T-helper 1 cell treated with Interleukin-12 subunit alpha and Interleukin-12 subunit beta and Interleukin-4 antibody, amounts not matched to agents 30 μg/mL and 1 μg/mL, for 36 hours (primary cell): ENCODE measurements at regions not wholly inside any gene's neighbourhood (a gene's known extent, or its start where the extent isn't known, plus 50 kb on each side); places are given as distances from the start of the nearest gene placed in this dataset.

Experiments
- H3K27ac Mint-ChIP-seq: one replicate; pipeline ENCODE4 v1.8.0; 2021; ENCODE audit warnings: mild to moderate bottlenecking, mixed read lengths
- H3K27me3 Mint-ChIP-seq: one replicate; pipeline ENCODE4 v1.8.0; 2021; ENCODE audit warnings: low read depth, mixed read lengths
- H3K36me3 Mint-ChIP-seq: one replicate; pipeline ENCODE4 v1.8.0; 2021; ENCODE audit warnings: low read depth, mixed read lengths
- H3K4me1 Mint-ChIP-seq: one replicate; pipeline ENCODE4 v1.8.0; 2021; ENCODE audit warnings: low read depth, mixed read lengths
- H3K4me3 Mint-ChIP-seq: one replicate; pipeline ENCODE4 v1.8.0; 2021; ENCODE audit warnings: mild to moderate bottlenecking, moderate library complexity, mixed read lengths
- H3K9me3 Mint-ChIP-seq: one replicate; pipeline ENCODE4 v1.8.0; 2021; ENCODE audit warnings: mixed read lengths

GRCh38 chr17:34114174-34114573 is 140.9 kb upstream of the CCL2 start:
- H3K9me3 Mint-ChIP-seq = no peaks in the 10 kb centered on the region
- H3K4me1 Mint-ChIP-seq = no peaks in the 10 kb centered on the region
- H3K36me3 Mint-ChIP-seq = no peaks in the 10 kb centered on the region
- no peak overlapping the region for H3K4me3 Mint-ChIP-seq
- peaks cover 8% of the 10 kb centered on the region for H3K27me3 Mint-ChIP-seq
- no peak overlapping the region for H3K27ac Mint-ChIP-seq

- no peaks in the 10 kb centered on the region for H3K4me1 Mint-ChIP-seq
- no peaks in the 10 kb centered on the region for H3K36me3 Mint-ChIP-seq
- no peaks in the 10 kb centered on the region for H3K9me3 Mint-ChIP-seq
- H3K27me3 Mint-ChIP-seq = peaks cover 8% of the 10 kb centered on the region
- no peak overlapping the region for H3K4me3 Mint-ChIP-seq
- H3K27ac Mint-ChIP-seq = no peak overlapping the region
These were observed 138.8 kb upstream of the CCL2 start for GRCh38 chr17:34116306-34116705.

- H3K27ac Mint-ChIP-seq = no peak overlapping the region
- no peaks in the 10 kb centered on the region for H3K9me3 Mint-ChIP-seq
- no peaks in the 10 kb centered on the region for H3K36me3 Mint-ChIP-seq
- no peaks in the 10 kb centered on the region for H3K4me1 Mint-ChIP-seq
- peaks cover 8% of the 10 kb centered on the region for H3K27me3 Mint-ChIP-seq
- H3K4me3 Mint-ChIP-seq = no peak overlapping the region
These were observed 137.8 kb upstream of the CCL2 start for GRCh38 chr17:34117332-34117731.

GRCh38 chr17:34117811-34118210 is 137.3 kb upstream of the CCL2 start:
- H3K4me3 Mint-ChIP-seq = no peak overlapping the region
- no peaks in the 10 kb centered on the region for H3K9me3 Mint-ChIP-seq
- no peak overlapping the region for H3K27ac Mint-ChIP-seq
- H3K36me3 Mint-ChIP-seq = no peaks in the 10 kb centered on the region
- peaks cover 7% of the 10 kb centered on the region for H3K27me3 Mint-ChIP-seq
- no peaks in the 10 kb centered on the region for H3K4me1 Mint-ChIP-seq

- Mint-ChIP-seq H3K9me3 (no peaks in the 10 kb centered on the region), H3K27me3 (no peaks in the 10 kb centered on the region), H3K36me3 (no peaks in the 10 kb centered on the region), H3K27ac (no peak overlapping the region), H3K4me1 (no peaks in the 10 kb centered on the region), H3K4me3 (no peak overlapping the region)
These were observed 136.5 kb upstream of the CCL2 start for GRCh38 chr17:34118564-34118963.

- Mint-ChIP-seq H3K9me3 (no peaks in the 10 kb centered on the region), H3K4me1 (no peaks in the 10 kb centered on the region), H3K4me3 (no peak overlapping the region), H3K36me3 (no peaks in the 10 kb centered on the region), H3K27me3 (no peaks in the 10 kb centered on the region), H3K27ac (no peak overlapping the region)
These were observed 133.8 kb upstream of the CCL2 start for GRCh38 chr17:34121311-34121710.

- Mint-ChIP-seq H3K4me3 (no peak overlapping the region), H3K9me3 (no peaks in the 10 kb centered on the region), H3K36me3 (no peaks in the 10 kb centered on the region), H3K27ac (no peak overlapping the region), H3K27me3 (no peaks in the 10 kb centered on the region), H3K4me1 (no peaks in the 10 kb centered on the region)
These were observed 132.6 kb upstream of the CCL2 start for GRCh38 chr17:34122515-34122914.

GRCh38 chr17:34125010-34125409 is 130.1 kb upstream of the CCL2 start:
- H3K36me3 Mint-ChIP-seq = no peaks in the 10 kb centered on the region
- no peak overlapping the region for H3K4me3 Mint-ChIP-seq
- H3K9me3 Mint-ChIP-seq = no peaks in the 10 kb centered on the region
- H3K27me3 Mint-ChIP-seq = no peaks in the 10 kb centered on the region
- H3K4me1 Mint-ChIP-seq = no peaks in the 10 kb centered on the region
- no peak overlapping the region for H3K27ac Mint-ChIP-seq

GRCh38 chr17:34125921-34126320 is 129.2 kb upstream of the CCL2 start:
- H3K9me3 Mint-ChIP-seq = no peaks in the 10 kb centered on the region
- H3K27ac Mint-ChIP-seq = no peak overlapping the region
- no peaks in the 10 kb centered on the region for H3K4me1 Mint-ChIP-seq
- no peak overlapping the region for H3K4me3 Mint-ChIP-seq
- no peaks in the 10 kb centered on the region for H3K27me3 Mint-ChIP-seq
- H3K36me3 Mint-ChIP-seq = no peaks in the 10 kb centered on the region

GRCh38 chr17:34126496-34126895 is 128.6 kb upstream of the CCL2 start:
- no peak overlapping the region for H3K4me3 Mint-ChIP-seq
- no peak overlapping the region for H3K27ac Mint-ChIP-seq
- H3K4me1 Mint-ChIP-seq = no peaks in the 10 kb centered on the region
- no peaks in the 10 kb centered on the region for H3K9me3 Mint-ChIP-seq
- no peaks in the 10 kb centered on the region for H3K27me3 Mint-ChIP-seq
- no peaks in the 10 kb centered on the region for H3K36me3 Mint-ChIP-seq

GRCh38 chr17:34126965-34127364 is 128.1 kb upstream of the CCL2 start:
- H3K4me1 Mint-ChIP-seq = no peaks in the 10 kb centered on the region
- no peak overlapping the region for H3K27ac Mint-ChIP-seq

GRCh38 chr17:34130544-34130943 is 124.5 kb upstream of the CCL2 start:
- no peak overlapping the region for H3K4me3 Mint-ChIP-seq
- no peaks in the 10 kb centered on the region for H3K9me3 Mint-ChIP-seq
- H3K27me3 Mint-ChIP-seq = no peaks in the 10 kb centered on the region
- no peak overlapping the region for H3K27ac Mint-ChIP-seq
- no peaks in the 10 kb centered on the region for H3K4me1 Mint-ChIP-seq
- no peaks in the 10 kb centered on the region for H3K36me3 Mint-ChIP-seq

More at GRCh38 chr17:34126965-34127364, 128.1 kb upstream of the CCL2 start:
- no peaks in the 10 kb centered on the region for H3K27me3 Mint-ChIP-seq
- no peak overlapping the region for H3K4me3 Mint-ChIP-seq
- no peaks in the 10 kb centered on the region for H3K36me3 Mint-ChIP-seq
- no peaks in the 10 kb centered on the region for H3K9me3 Mint-ChIP-seq

GRCh38 chr17:34131386-34131785 is 123.7 kb upstream of the CCL2 start:
- Mint-ChIP-seq H3K4me1 (no peaks in the 10 kb centered on the region), H3K4me3 (no peak overlapping the region), H3K36me3 (no peaks in the 10 kb centered on the region), H3K9me3 (no peaks in the 10 kb centered on the region), H3K27me3 (no peaks in the 10 kb centered on the region), H3K27ac (no peak overlapping the region)

- Mint-ChIP-seq H3K4me1 (no peaks in the 10 kb centered on the region), H3K36me3 (no peaks in the 10 kb centered on the region), H3K4me3 (no peak overlapping the region), H3K9me3 (no peaks in the 10 kb centered on the region), H3K27ac (no peak overlapping the region), H3K27me3 (no peaks in the 10 kb centered on the region)
These were observed 121.7 kb upstream of the CCL2 start for GRCh38 chr17:34133350-34133749.

GRCh38 chr17:34135841-34136240 is 119.2 kb upstream of the CCL2 start:
- H3K4me3 Mint-ChIP-seq = no peak overlapping the region
- H3K4me1 Mint-ChIP-seq = no peaks in the 10 kb centered on the region
- peaks cover 11% of the 10 kb centered on the region for H3K27me3 Mint-ChIP-seq
- H3K9me3 Mint-ChIP-seq = no peaks in the 10 kb centered on the region
- H3K27ac Mint-ChIP-seq = no peak overlapping the region
- no peaks in the 10 kb centered on the region for H3K36me3 Mint-ChIP-seq

GRCh38 chr17:34140006-34140405 is 115.1 kb upstream of the CCL2 start:
- H3K4me1 Mint-ChIP-seq = no peaks in the 10 kb centered on the region
- H3K36me3 Mint-ChIP-seq = no peaks in the 10 kb centered on the region
- no peak overlapping the region for H3K4me3 Mint-ChIP-seq
- no peak overlapping the region for H3K27ac Mint-ChIP-seq
- peaks cover 12% of the 10 kb centered on the region for H3K27me3 Mint-ChIP-seq
- H3K9me3 Mint-ChIP-seq = no peaks in the 10 kb centered on the region
